ENCODE measurements at regions not wholly inside any gene's neighbourhood (a gene's known extent, or its start where the extent isn't known, plus 50 kb on each side); places are given as distances from the start of the nearest gene placed in this dataset.

DNA sequence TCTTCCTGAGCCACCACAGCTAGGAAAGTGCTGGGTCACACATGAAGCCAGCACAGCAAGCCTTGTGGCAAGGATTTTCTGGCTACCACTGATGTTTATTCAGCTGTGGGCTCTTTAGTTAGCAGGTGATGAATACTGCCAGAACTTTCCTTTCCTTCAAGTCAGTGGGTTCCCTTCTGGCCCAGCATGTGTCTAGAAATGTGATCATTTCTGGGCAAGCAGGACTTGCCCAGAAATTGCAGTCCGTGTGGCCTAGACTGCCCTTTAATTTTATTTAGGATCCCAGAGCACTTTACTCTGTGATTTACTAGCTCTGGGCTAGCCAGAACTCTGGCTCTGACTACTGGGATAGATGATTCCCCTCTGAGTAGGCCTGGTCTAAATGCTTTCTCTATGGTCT lies 397.5 kb downstream of the ZIC4 start:
- no peak for ATAC-seq

DNA sequence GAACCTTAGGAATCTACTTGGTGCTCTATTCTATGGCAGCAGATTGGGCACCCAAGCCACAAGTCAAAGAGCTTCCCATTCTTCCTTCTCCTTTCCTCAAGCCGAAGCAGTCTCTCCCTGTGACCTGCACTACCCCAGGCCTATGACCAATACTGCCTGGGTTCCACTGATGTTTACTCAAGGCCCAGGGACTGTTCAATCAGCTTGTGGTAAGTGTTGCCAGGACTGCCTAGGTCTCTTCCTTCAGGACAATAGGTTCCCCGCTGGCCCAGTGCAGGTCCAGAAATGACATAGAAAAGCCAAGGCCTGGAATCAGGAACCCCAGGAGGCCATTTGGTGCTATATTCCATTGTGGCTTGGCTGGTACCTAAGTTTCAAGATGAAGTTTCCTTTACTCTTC lies 397.9 kb downstream of the ZIC4 start:
- ATAC-seq, result no peak

DNA sequence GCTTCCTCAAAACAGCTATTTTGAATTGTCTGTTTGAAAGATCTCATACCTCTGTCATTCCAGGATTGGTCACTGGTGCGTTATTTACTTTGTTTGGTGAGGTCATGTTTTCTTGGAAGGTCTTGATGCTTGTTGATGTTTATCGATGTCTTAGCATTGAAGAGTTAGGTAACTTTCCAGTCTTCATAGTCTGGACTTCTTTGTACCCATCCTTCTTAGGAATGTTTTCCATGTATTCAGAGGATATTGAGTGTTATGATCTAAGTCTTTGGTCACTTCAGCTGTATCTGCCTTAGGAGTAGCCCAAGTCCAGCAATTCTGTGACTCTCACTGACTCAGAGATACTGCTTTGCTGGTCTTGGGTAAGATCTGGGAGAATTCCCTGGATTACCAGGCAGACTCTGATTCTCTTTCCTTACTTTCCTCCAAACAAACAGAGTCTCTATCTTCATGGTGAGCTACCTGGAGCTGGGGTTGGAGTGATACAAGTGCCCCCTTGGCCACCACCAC lies 398.6 kb downstream of the ZIC4 start:
- no peak for ATAC-seq

DNA sequence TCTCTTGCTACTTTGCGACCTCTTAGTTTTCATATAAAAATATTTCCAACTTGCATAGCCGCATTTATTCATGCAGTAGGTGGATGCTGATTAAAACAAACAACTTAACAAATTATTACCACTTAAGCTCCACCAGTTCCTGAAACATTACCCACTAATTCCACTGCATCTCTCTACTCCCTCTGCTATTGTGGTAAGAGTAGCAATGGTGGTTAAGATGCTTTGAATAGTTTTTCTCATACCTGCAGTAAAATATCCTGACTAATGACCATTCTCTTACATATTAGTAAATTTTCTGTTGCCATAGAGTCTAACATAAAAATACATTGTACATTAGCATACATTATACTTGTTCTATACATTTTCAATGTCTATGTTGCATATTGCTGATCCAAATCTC lies 397.6 kb upstream of the PLSCR5 start:
- no peak for ATAC-seq

DNA sequence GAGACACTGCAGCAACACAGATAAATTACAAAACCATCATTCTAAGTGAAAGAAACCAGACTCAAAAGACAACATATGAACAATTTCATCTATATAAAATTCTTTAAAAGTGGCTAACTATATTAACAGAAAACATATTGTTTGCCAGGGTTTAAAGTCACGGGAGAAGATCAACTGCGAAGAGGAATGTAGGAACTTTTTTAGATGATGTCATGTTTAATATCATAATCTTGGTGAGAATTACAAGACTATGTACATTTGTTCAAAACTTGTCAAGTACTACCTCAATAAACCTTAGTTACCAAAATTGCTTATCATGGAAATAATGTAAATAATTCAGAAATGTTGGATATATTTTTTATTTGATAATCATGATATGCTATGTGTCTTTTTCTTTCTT lies 395.1 kb upstream of the PLSCR5 start:
- ATAC-seq, result no peak

DNA sequence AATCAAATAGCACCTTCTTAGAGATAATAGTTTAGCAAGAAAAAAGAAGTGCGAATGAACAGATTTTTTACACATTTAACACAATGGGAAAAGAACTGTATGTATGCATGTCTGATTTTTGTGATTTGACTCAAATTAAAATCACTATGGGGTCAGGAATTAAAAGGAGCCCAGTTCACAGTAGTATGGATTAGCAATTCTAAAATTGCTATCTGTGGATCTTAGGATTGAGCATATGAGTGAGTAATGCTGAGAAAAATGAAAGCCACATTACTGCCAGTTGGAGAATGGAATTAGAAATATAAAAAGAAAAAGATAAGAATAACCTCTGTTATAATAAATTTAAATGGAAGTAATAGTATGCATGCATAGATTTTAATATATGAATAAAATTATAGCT lies 386.8 kb upstream of the PLSCR5 start:
- no peak for ATAC-seq

DNA sequence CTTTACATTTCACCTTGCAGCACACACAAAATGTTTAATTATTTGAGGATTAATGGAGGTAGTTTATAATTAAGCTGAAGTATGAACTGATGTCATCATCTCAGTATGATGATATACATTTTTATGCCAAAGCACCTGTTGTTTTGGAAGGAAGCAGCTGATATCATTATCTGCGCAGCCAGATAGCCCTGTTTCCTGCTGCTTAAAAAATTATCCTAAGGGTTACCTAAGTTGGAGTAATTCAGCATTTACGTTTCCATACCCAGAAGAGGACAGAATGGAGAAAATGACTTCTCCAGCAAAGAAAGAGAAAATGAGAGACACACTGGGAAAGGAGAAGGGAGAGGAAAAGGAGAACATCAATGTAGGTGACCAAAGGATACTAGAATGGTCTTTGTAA lies 370.3 kb upstream of the PLSCR5 start:
- ATAC-seq, result no peak

DNA sequence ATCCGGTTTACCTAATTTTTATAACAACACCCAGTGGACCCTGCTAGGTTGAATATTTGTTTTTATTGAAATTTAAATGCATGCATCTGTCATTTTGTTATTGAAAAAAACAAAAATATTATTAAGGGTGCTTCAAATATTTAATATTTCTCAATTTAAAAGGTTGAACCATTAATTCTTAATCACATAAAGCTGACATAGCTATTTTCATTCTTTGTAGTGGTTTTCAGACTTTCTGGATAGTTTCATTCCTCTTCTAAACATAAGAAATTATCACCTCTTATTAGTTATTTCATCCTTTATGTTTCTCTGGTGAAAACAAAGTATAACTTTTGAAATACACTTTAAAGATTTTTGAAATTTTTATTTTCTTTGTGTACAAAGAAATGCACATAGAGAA lies 369.9 kb upstream of the PLSCR5 start:
- ATAC-seq, result no peak

DNA sequence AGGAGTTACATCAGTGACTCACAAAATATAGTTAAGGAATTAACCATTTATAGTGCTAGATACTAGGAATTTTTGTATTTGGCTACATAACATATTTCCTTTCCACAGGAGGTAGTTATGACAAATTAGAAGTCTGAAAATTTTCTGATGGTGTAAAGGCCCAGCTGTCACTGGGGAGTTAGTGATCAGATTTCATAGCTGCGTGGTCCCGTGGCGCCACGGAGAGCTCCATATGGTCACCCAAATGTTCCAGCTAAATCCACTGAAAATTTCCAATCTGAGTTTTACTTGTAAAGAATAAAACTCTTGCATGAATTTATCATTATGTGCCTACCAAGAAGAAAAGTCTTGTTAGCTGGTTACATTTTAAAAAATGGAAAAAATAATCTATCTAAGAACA lies 368.9 kb upstream of the PLSCR5 start:
- ATAC-seq, result no peak

DNA sequence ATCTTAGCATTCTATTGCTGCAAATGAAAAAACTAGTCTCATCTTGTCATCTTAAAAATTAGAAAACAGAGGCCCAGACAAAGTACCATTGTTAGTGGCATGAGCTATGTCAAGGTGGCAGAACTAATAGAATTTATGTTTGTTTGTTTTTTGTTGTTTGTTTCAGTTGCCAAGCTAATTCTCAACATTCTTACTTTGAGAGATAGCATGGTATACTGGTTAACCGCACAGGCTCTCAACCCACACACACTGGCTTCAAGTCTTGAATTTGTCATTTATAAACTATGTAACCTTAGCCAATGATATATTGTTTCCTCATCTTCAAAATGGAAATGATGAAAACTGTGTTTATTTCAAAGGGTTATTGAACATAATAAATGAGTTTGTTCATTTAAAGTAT lies 367.6 kb upstream of the PLSCR5 start:
- no peak for ATAC-seq

DNA sequence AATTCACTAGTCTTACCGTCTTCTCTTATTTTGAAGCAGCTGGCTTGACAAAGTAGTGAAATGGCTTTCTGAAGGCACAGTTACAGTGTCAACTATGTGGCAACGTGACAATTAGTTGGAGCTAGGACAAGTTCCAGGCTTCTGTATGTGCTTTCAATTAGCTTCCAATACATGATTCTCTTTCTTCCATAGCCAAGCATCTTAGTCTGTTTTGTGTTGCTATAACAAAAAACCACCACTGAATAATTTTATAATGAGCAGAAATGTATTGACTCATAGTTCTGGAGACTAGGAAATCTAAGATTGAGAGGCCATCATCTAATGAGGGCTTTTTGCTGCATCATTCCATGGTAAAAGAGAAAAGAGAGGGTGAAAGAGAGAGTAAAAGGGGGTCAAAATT lies 365.1 kb upstream of the PLSCR5 start:
- no peak for ATAC-seq

DNA sequence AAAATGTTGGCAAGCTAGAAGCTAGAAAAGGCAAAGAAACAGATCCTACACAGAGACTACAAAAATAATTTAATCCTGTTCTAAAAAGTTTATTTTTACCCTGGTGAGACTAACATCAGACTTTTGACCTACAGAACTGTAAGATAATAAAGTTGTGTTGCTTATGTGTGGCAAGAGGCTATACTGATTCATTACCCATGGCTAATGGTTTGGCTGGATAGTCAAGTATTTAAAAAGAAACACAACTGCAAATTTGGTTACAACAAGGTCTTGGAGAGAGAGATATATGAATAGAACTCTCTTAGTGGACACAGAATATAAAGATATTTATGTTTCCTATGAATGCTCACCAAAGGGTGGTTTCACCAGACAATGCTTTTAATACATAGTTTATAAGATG lies 364.2 kb upstream of the PLSCR5 start:
- ATAC-seq, result no peak

DNA sequence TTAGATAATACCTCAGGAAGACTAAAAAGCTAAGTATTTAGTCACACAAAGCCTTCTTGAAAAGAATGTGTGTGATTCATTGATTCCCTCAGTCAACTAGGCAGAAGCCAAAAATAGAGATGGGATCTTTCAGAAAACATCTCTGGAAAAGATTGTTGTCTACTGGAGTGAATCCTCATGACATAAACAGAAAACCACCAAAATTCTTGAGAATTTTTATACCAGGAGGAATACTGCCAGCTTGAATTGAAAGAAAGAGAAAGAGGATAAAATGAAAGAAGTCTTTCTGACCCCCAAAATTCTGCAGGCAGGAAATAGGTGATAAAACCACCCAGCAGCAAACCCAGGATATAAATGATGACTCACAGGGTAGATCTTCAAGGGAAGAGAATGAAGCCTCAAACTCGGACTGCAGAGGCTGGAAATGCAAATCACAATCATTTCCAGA lies 363.1 kb upstream of the PLSCR5 start:
- ATAC-seq, result no peak

DNA sequence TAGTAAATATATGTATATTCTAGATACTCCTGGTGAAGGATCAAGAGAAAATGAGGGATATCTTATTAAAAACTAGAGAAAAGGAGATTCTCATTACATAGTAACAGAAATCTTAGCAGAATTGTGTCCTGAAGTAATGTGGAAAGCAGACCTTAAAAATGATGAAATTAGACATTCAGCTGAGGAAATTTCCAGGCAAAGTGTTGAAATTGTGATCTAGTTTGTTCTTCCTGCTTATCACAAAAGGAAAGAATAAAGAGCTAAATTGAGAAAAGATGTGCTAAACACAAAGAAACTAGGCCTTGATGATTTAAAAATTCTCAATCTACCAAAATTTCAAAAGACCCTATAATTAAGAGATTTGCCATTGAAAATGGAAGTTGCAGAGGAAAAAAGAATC lies 362.6 kb upstream of the PLSCR5 start:
- ATAC-seq, result no peak

DNA sequence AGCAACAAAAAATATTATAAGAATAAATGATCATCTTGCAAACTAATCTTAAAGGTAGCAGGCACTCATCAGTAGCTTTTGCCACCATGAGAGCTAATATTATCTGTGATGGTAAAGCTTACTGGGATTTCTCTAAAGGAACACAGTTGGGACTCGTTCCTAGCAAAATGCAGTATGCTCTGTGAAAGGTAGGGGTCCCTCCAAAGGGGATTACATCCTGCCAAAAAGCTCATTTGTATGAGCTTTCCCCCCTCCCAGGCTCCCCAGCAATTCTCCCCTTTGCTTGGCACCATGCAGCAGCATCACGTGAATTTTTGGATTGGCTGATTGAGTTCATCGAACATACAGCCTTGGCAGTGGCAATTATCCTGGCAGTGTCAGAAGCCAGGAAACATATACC lies 361.0 kb upstream of the PLSCR5 start:
- no peak for ATAC-seq

DNA sequence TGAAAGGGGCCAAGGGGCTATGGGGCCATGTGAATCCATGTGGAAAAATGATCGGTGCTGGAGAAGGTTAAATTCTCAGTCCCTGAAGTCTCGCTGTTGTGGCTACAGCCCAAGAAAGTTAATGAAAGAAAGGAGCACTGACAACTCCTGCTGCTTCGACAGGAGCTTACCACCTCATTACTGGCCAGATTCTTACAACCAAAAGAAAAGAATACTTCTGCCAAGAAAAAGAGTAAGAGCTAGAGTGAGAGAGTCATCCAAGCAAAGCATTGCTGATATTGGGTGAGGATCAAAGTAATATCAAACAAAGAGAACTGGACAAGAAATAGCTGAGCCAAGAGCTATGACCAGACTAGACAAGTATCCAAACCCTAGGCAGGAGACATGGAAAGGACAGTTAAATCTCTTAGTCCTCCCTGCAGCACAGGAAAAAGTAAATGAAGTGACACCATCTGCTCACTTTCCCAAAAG lies 348.4 kb upstream of the PLSCR5 start:
- no peak for ATAC-seq

DNA sequence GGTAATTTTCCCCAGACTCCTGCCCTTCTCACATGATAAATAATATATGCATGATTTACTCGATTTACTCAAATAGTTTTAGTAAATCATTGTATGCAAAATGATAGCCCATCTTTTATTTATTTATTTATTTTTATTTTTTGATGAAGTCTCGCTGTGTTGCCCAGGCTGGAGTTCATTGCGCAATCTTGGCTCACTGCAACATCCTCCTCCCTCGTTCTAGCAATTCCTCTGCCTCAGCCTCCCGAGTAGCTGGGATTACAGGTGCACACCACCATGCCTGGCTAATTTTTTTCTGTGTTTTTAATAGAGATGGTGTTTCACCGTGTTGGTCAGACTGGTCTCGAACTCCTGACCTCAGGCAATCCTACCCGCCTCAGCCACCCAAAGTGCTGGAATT lies 343.8 kb upstream of the PLSCR5 start:
- no peak for ATAC-seq

DNA sequence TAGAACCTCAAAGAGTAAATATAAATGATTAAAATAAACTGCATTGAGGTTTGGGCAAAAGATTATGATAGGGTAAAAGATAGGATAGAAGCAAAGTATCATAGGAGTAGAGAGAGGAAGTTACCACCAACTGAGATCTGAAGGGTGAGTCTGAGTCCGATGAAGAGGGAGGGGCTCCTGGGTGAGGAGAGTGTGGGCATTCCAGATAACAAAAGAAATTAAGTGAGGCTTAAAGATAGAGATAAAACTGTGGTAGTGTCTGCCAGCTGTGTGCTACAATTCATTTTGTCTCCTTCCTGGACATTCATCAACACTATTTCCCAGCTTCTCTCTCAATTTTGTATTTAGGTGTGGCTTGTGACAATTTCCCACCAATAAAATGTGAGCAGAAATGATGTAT lies 343.0 kb upstream of the PLSCR5 start:
- no peak for ATAC-seq

DNA sequence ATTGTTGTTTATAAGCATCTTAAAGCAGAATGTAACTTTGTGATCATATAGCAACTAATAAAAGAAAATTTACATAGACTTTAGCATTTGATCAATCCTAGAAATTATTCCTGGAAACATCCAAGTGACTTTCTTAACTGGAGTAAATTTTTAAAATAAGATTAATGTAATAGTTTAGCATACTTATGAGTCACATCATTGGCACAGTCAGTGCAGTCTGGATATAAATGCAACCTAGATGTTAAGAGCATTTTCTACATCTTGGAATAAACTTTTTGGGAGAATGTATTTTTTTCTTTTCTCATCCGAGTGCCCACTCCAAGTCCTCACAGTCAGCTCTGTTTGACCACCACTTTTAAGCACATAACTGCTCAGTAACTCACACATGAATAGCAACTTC lies 324.6 kb upstream of the PLSCR5 start:
- no peak for ATAC-seq

DNA sequence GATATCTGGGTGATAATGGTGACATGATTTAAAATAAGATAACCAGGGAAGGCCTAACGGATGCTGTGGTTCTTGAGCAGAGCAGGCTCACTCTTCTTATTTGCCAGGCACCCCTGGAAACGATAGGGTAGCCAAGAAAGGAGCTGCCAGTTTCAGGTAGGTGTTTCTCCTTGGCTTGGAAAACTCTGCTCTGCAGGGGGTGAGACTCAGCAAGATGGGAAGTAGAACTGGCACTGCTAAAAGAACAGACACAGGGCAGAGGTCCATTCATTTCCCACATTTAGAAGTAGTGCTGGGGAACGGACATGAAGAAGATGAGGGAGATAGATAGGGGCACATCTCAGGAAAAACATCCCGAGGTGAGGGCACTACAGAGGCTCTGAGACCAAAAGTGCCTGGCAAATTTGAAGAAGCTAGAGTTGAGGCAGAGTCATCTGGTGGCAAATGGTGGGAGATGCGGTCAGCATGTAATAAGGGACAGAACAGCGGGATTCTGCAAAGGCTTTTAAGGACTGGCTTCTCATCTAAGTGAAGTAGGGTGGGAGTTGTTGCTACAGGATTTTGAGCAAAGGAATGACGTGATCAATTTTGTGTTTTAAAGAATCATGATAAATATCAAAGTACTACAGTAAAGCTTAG lies 323.4 kb upstream of the PLSCR5 start:
- no peak for ATAC-seq

DNA sequence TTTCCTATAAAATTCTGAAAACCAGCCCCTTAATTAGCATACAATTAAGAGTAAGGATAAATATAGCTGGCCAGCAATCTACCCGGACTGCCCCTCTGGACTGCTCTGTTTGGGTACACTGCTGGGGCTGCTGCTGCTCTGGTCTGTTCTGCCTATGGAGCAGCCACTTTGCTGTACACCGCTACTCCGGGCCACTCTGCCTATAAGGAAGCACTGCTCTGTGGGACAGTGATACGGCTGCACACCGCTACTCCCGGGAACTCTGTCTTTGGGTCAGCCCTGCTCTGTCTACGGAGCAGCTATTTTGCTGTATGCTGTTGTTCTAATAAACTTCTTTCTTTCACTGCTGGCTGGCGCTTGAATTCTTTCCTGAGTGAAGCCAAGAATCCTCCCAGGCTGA lies 316.5 kb upstream of the PLSCR5 start:
- no peak for ATAC-seq

DNA sequence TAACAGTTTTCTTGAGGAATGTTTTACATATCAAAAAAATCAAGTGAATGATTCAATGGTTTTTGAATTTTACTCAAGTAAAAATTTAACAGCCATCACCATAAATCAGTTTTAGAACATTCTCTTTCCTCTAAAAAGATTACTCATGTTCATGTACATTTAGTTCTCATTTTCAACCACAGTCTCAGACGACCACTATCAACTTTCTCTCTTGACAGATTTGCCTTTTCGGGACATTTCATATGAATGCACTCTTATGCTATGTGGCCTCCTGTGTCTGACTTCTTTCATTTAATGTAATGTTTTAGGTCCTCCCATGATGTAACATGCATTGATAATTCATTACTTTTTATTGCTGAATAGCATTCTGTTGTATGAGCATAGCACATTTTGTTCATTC lies 309.3 kb upstream of the PLSCR5 start:
- no peak for ATAC-seq

DNA sequence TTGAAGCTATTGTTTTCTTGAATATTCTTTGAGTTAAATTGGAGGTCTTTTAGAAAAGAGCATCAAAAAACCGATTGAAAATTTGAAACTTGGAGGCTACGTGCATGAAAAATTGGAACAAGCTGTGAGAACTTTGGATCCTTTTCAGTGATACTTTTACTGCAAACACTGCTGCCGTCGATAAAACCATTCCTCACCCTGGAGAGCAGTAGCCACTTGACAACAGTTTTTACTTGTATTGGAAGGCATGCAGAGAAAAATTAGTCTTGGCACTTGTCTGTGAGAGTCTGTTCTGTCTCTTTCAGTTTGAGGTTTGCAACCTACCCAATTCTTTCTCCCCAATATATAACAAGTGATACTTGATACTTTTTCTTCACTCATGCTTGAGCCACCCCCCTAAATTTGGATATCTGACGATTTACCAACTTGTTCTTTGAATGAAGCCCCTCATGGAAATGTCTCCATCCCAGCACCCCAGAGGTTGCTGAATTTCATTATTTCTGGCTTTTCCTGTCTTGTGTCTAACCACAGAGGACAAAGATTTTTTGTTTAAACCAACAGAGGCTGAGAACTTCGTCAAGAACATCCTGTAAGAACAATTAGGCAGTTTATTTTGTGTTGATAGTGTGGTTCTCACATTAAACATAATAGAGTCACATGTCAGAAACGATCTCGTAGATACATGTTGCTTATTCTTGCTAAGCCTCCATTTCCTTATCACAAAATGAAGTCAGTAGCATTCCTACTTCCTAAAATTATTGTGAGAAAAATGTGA lies 307.3 kb upstream of the PLSCR5 start:
- ATAC-seq, result no peak

DNA sequence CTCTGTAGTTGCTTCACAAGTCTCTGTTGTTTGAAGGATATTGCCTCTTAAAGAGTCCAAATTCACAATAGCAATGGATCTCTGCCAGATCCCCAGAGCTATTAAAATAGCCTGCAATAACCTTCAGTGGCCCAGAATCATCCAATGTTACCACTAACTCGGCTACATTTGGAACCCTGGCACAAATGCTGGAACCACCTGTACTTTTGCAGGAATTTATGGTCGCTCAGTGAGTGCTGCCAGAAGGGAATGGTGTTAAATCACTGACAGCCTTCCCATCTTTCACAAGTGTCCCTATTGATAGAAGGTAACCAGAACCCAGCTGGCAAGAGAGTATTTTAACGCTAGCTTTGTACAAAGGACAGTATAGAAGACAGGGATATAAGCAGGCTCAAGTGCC lies 298.8 kb upstream of the PLSCR5 start:
- ATAC-seq, result no peak
